ENCODE measurements at regions not wholly inside any gene's neighbourhood (a gene's known extent, or its start where the extent isn't known, plus 50 kb on each side); places are given as distances from the start of the nearest gene placed in this dataset.

DNA sequence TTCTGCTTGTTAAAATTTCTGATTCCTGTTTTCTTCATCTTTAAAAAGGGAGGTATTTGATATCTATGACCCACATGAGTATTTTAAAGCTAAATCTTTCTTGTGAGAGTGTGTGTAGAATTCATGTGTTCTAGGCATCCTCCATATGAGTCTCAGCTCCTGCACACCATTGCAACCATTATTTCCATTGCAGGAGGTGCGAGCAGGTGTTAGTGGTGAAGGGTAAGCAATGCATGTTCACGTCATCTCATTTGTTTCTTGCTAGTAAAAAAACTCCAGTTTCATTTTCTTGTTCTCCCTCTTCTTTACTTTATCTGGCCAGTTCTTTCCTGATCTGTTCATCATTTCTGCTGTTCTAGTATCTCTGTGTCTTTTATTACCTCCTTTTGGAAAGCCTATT is 100.5 kb downstream of the ADRA2A start:
- Histone ChIP-seq H3K4me1 (ENCODE audit: insufficient read depth) (peaks cover 5% of the 10 kb centered on the region), H3K27ac (no peak overlapping the region), H3K36me3 (no peaks in the 10 kb centered on the region), H3K4me3 (no peak overlapping the region), H3K9me3 (no peaks in the 10 kb centered on the region), H3K27me3 (no peaks in the 10 kb centered on the region)
- TF ChIP-seq, protein P1, sequence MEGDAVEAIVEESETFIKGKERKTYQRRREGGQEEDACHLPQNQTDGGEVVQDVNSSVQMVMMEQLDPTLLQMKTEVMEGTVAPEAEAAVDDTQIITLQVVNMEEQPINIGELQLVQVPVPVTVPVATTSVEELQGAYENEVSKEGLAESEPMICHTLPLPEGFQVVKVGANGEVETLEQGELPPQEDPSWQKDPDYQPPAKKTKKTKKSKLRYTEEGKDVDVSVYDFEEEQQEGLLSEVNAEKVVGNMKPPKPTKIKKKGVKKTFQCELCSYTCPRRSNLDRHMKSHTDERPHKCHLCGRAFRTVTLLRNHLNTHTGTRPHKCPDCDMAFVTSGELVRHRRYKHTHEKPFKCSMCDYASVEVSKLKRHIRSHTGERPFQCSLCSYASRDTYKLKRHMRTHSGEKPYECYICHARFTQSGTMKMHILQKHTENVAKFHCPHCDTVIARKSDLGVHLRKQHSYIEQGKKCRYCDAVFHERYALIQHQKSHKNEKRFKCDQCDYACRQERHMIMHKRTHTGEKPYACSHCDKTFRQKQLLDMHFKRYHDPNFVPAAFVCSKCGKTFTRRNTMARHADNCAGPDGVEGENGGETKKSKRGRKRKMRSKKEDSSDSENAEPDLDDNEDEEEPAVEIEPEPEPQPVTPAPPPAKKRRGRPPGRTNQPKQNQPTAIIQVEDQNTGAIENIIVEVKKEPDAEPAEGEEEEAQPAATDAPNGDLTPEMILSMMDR (IDR thresholded peaks at IDR 0.05): no peak
- TF ChIP-seq EP300 (IDR thresholded peaks at IDR 0.05) (no peak), POLR2A (IDR thresholded peaks at IDR 0.05) (no peak)
- no peak for DNase-seq
- intact Hi-C loops (cut with DNase I): no loop called here
- 89 to 98% (median 95%) methylated on average over 2 of the region's 2 CpGs for WGBS, 3 donors

- Histone ChIP-seq H3K27me3 (no peaks in the 10 kb centered on the region), H3K36me3 (no peaks in the 10 kb centered on the region), H3K4me3 (no peak overlapping the region), H3K9me3 (no peaks in the 10 kb centered on the region), H3K4me1 (ENCODE audit: insufficient read depth) (peaks cover 12% of the 10 kb centered on the region), H3K27ac (no peak overlapping the region)
- no peak for DNase-seq
- intact Hi-C loops (cut with DNase I): no loop called here
- 79 to 88% (median 81%) methylated on average over 2 of the region's 2 CpGs for WGBS, 3 donors
- TF ChIP-seq POLR2A (IDR thresholded peaks at IDR 0.05) (no peak), EP300 (IDR thresholded peaks at IDR 0.05) (no peak)
- TF ChIP-seq, protein P1 (IDR thresholded peaks at IDR 0.05): no peak
Observed at GRCh38 chr10:111179514-111179913, 102.7 kb downstream of the ADRA2A start.

GRCh38 chr10:111186358-111186757 is 109.5 kb downstream of the ADRA2A start:
- Histone ChIP-seq H3K27me3 (no peaks in the 10 kb centered on the region), H3K4me3 (no peak overlapping the region), H3K36me3 (no peaks in the 10 kb centered on the region), H3K9me3 (no peaks in the 10 kb centered on the region), H3K27ac (no peak overlapping the region), H3K4me1 (ENCODE audit: insufficient read depth) (peaks cover 11% of the 10 kb centered on the region)
- intact Hi-C loops (cut with DNase I): loop anchor here in 1 of 4 donors (10.0 kb wide), 1 partner anchor 112 kb away; the partner anchor contains the start of gene ADRA2A
- no peak for TF ChIP-seq POLR2A (IDR thresholded peaks at IDR 0.05)
- TF ChIP-seq EP300 (IDR thresholded peaks at IDR 0.05): no peak
- TF ChIP-seq, protein P1 (IDR thresholded peaks at IDR 0.05): no peak
- WGBS, 3 donors: 78 to 83% (median 82%) methylated on average over 1 of the region's 1 CpG
- no peak for DNase-seq

GRCh38 chr10:111187096-111187495 is 110.3 kb downstream of the ADRA2A start:
- Histone ChIP-seq H3K9me3 (no peaks in the 10 kb centered on the region), H3K4me3 (no peak overlapping the region), H3K4me1 (ENCODE audit: insufficient read depth) (peaks cover 7% of the 10 kb centered on the region), H3K27me3 (no peaks in the 10 kb centered on the region), H3K36me3 (no peaks in the 10 kb centered on the region), H3K27ac (no peak overlapping the region)
- DNase-seq: no peak
- intact Hi-C loops (cut with DNase I): loop anchor here in 1 of 4 donors (10.0 kb wide), 1 partner anchor 112 kb away; the partner anchor contains the start of gene ADRA2A
- 45 to 51% (median 50%) methylated on average over 4 of the region's 4 CpGs for WGBS, 3 donors
- TF ChIP-seq POLR2A (IDR thresholded peaks at IDR 0.05) (no peak), EP300 (IDR thresholded peaks at IDR 0.05) (no peak)
- TF ChIP-seq, protein P1 (IDR thresholded peaks at IDR 0.05): no peak
